ENCODE measurements at regions not wholly inside any gene's neighbourhood (a gene's known extent, or its start where the extent isn't known, plus 50 kb on each side); places are given as distances from the start of the nearest gene placed in this dataset.

- no peak for DNase-seq
Observed at GRCh38 chr3:161555320-161555719, 58.7 kb downstream of the OTOL1 start.

GRCh38 chr3:161556533-161556932 lies 59.9 kb downstream of the OTOL1 start:
- DNase-seq, result no peak

GRCh38 chr3:161556941-161557340 lies 60.3 kb downstream of the OTOL1 start:
- no peak for DNase-seq

- no peak for DNase-seq
Observed at GRCh38 chr3:161557445-161558150, 61.0 kb downstream of the OTOL1 start.

GRCh38 chr3:161558236-161558635 lies 61.6 kb downstream of the OTOL1 start:
- no peak for DNase-seq

GRCh38 chr3:161559177-161559998 lies 62.8 kb downstream of the OTOL1 start:
- DNase-seq, result peak; percentile 45

GRCh38 chr3:161560008-161560637 lies 63.5 kb downstream of the OTOL1 start:
- peak; percentile 35 for DNase-seq

GRCh38 chr3:161567577-161568361 lies 71.2 kb downstream of the OTOL1 start:
- DNase-seq, result no peak

- DNase-seq, result no peak
Observed at GRCh38 chr3:161568671-161569070, 72.1 kb downstream of the OTOL1 start.

GRCh38 chr3:161571951-161572350 lies 75.3 kb downstream of the OTOL1 start:
- DNase-seq, result no peak

- no peak for DNase-seq
Observed at GRCh38 chr3:161573136-161573535, 76.5 kb downstream of the OTOL1 start.

GRCh38 chr3:161575901-161576300 lies 79.3 kb downstream of the OTOL1 start:
- DNase-seq, result no peak

GRCh38 chr3:161576311-161576710 lies 79.7 kb downstream of the OTOL1 start:
- no peak for DNase-seq

GRCh38 chr3:161576714-161577510 lies 80.3 kb downstream of the OTOL1 start:
- no peak for DNase-seq

GRCh38 chr3:161577662-161578061 lies 81.1 kb downstream of the OTOL1 start:
- DNase-seq, result no peak

GRCh38 chr3:161579395-161580126 lies 83.0 kb downstream of the OTOL1 start:
- no peak for DNase-seq

- DNase-seq, result no peak
Observed at GRCh38 chr3:161585922-161586321, 89.3 kb downstream of the OTOL1 start.

- no peak for DNase-seq
Observed at GRCh38 chr3:161586556-161587235, 90.1 kb downstream of the OTOL1 start.

- DNase-seq, result no peak
Observed at GRCh38 chr3:161598639-161599038, 102.0 kb downstream of the OTOL1 start.

- no peak for DNase-seq
Observed at GRCh38 chr3:161599697-161600096, 103.1 kb downstream of the OTOL1 start.

GRCh38 chr3:161600173-161600572 lies 103.6 kb downstream of the OTOL1 start:
- DNase-seq, result no peak

All from suppressor macrophage treated with lipopolysaccharide for 4 hours (primary cell).